ENCODE measurements at regions not wholly inside any gene's neighbourhood (a gene's known extent, or its start where the extent isn't known, plus 50 kb on each side); places are given as distances from the start of the nearest gene placed in this dataset.

GRCh38 chr19:37304884-37305255 lies 66.0 kb upstream of the ZNF527 start:
- no peak for TF ChIP-seq CTCF (IDR thresholded peaks at IDR 0.05; ENCODE audit: low read length)
- TF ChIP-seq EZH2 (optimal IDR thresholded peaks at IDR 0.05; ENCODE audit: low read depth, low read length), result no peak
- TF ChIP-seq EZH2phosphoT487 (IDR thresholded peaks at IDR 0.05; ENCODE audit: low read length), result no peak

Data from MM.1S (cell line).